HepG2 (cell line): ENCODE measurements at regions not wholly inside any gene's neighbourhood (a gene's known extent, or its start where the extent isn't known, plus 50 kb on each side); places are given as distances from the start of the nearest gene placed in this dataset.
A peak's percentile ranks its signal among the peaks of the same experiment; 100 is the strongest.

Experiments
- ATAC-seq: fragments of 200-7000 bp; cut with Tn5 transposase; 3 replicates; pipeline ENCODE4 v1.9.1; 2020; ENCODE audit warnings: mild to moderate bottlenecking, moderate library complexity
- BruUV-seq: library from RNA; stranded (reverse); fragments of 400-500 nt; replicated peaks from 2 replicates; lab custom pipeline; 2021; lab: Mats Ljungman, UMichigan
- CTCF ChIA-PET: fragments of 300-600 bp; formaldehyde crosslinking; extraction: SDS; loops from one replicate; lab custom pipeline; 2021; ENCODE audit warnings: low total read pairs, inconsistent platforms, low intra/inter-chr PET ratio; lab: Yijun Ruan, JAX
- POLR2A ChIA-PET: fragments of 350-600 bp; sonication (Branson Sonifier 250); formaldehyde crosslinking; loops from one replicate; lab custom pipeline; 2020; ENCODE audit warnings: antibody characterized with exemption, inconsistent platforms; lab: Yijun Ruan, JAX
- DNase-seq: peaks from one replicate; pipeline ENCODE4 v3.0.0-alpha.2; 2015; ENCODE audit warnings: low spot score
- FAIRE-seq: peaks from 3 replicates; lab custom pipeline; 2011; peaks lifted over from hg19 to GRCh38; lab: Jason Lieb, UNC
- H2AFZ ChIP-seq: one replicate; pipeline ENCODE4 v1.6.1; 2011; ENCODE audit warnings: low read length, inconsistent platforms
- H3K27ac ChIP-seq: fragments of 300-600 bp; 3 replicates; pipeline ENCODE4 v1.8.0; 2011; ENCODE audit warnings: mixed run types, mild to moderate bottlenecking, mixed read lengths, low read length, inconsistent platforms; ENCODE audit not compliant: insufficient read depth; ENCODE audit errors: extremely low read length
- H3K27me3 ChIP-seq, 2 experiments: fragments of 200-600 bp in 1 of 2; 2 replicates in 1 of 2; 3 replicates in 1 of 2; pipeline versions ENCODE4 v1.6.0 to v1.8.0; 2011; ENCODE audit warnings: low read length in 2 of 2, mild to moderate bottlenecking in 2 of 2, moderate library complexity in 2 of 2, inconsistent platforms in 1 of 2; ENCODE audit not compliant: insufficient read depth in 2 of 2, control insufficient read depth in 1 of 2
- H3K36me3 ChIP-seq, 2 experiments: fragments of 200-600 bp in 1 of 2; replicated peaks in 1 of 2; 2 replicates in 1 of 2; 3 replicates in 1 of 2; pipeline versions ENCODE4 v1.5.1 to v1.8.0; 2011; ENCODE audit warnings: low read length in 2 of 2, inconsistent platforms in 1 of 2; ENCODE audit not compliant: insufficient read depth in 2 of 2, control insufficient read depth in 1 of 2
- H3K4me1 ChIP-seq: 2 replicates; pipeline ENCODE4 v1.5.1; 2012; ENCODE audit warnings: low read length, inconsistent platforms; ENCODE audit not compliant: insufficient read depth
- H3K4me2 ChIP-seq: 2 replicates; pipeline ENCODE4 v1.6.0; 2011; ENCODE audit warnings: low read depth, low read length, inconsistent platforms
- H3K4me3 ChIP-seq, 3 experiments: fragments of 200-600 bp in 1 of 3; sonication (generic), shearing (Covaris generic) in 1 of 3; replicated peaks in 1 of 3; 2 replicates each; pipeline ENCODE4 v1.5.1; 2011 to 2016; ENCODE audit warnings: low read length in 3 of 3, inconsistent platforms in 2 of 3, low read depth in 2 of 3, mild to moderate bottlenecking in 2 of 3, control low read depth in 1 of 3, mixed read lengths in 1 of 3; ENCODE audit not compliant: insufficient read depth in 1 of 3
- H3K79me2 ChIP-seq: one replicate; pipeline ENCODE4 v1.6.1; 2011; ENCODE audit warnings: low read length, inconsistent platforms; ENCODE audit not compliant: insufficient read depth
- H3K9ac ChIP-seq: 2 replicates; pipeline ENCODE4 v1.6.0; 2011; ENCODE audit warnings: mild to moderate bottlenecking, low read depth, low read length, inconsistent platforms; ENCODE audit not compliant: insufficient read depth
- H3K9me3 ChIP-seq: 2 replicates; pipeline ENCODE4 v1.5.1; 2012; ENCODE audit warnings: mild to moderate bottlenecking, low read length
- H4K20me1 ChIP-seq: 2 replicates; pipeline ENCODE4 v1.6.0; 2011; ENCODE audit warnings: inconsistent platforms, mild to moderate bottlenecking, low read length, moderate library complexity; ENCODE audit not compliant: insufficient read depth
- BHLHE40 ChIP-seq: IDR thresholded peaks from 2 replicates; pipeline ENCODE4 v1.6.1; 2011; ENCODE audit warnings: low read length, improper control_type of control experiment
- GFI1 ChIP-seq: sonication (generic); formaldehyde crosslinking; IDR thresholded peaks from 2 replicates; pipeline ENCODE4 v1.5.0; 2020; ENCODE audit warnings: missing genetic modification reagents, mild to moderate bottlenecking, borderline replicate concordance
- GLMP ChIP-seq: sonication (generic); formaldehyde crosslinking; IDR thresholded peaks from 2 replicates; pipeline ENCODE4 v1.9.0; 2021; ENCODE audit warnings: missing genetic modification reagents, mild to moderate bottlenecking, borderline replicate concordance
- GTF2F1 ChIP-seq: fragments of 150-350 bp; IDR thresholded peaks from 2 replicates; pipeline ENCODE4 v1.6.1; 2014; ENCODE audit warnings: low read length
- HBP1 ChIP-seq: IDR thresholded peaks from 2 replicates; pipeline ENCODE4 v1.6.1; 2016; ENCODE audit warnings: low read depth, control low read depth
- HDAC1 ChIP-seq: sonication (generic); formaldehyde crosslinking; IDR thresholded peaks from 2 replicates; pipeline ENCODE4 v1.5.1; 2020; ENCODE audit warnings: mild to moderate bottlenecking, missing genetic modification reagents
- HMGXB4 ChIP-seq, 2 experiments: sonication (generic) in 1 of 2; formaldehyde crosslinking in 1 of 2; IDR thresholded peaks; 2 replicates each; pipeline versions ENCODE4 v1.4.0 to v1.6.1; 2018 to 2020; ENCODE audit warnings: missing genetic modification reagents in 2 of 2, borderline replicate concordance in 1 of 2, low read depth in 1 of 2, mild to moderate bottlenecking in 1 of 2, missing biosample characterization in 1 of 2
- KLF15 ChIP-seq: sonication (generic); formaldehyde crosslinking; IDR thresholded peaks from 2 replicates; pipeline ENCODE4 v1.8.1; 2023; ENCODE audit warnings: borderline replicate concordance, mild to moderate bottlenecking, inconsistent platforms, missing genetic modification reagents, mixed read lengths
- KMT2A ChIP-seq: sonication (generic); formaldehyde crosslinking; IDR thresholded peaks from 2 replicates; pipeline ENCODE4 v1.4.0; 2020; ENCODE audit warnings: missing genetic modification reagents
- MIXL1 ChIP-seq: IDR thresholded peaks from 2 replicates; pipeline ENCODE4 v1.6.1; 2016
- REPIN1 ChIP-seq: sonication (generic); formaldehyde crosslinking; IDR thresholded peaks from 2 replicates; pipeline ENCODE4 v1.8.0; 2022; ENCODE audit warnings: missing genetic modification reagents, low read depth, mild to moderate bottlenecking, borderline replicate concordance
- XBP1 ChIP-seq: sonication (generic); formaldehyde crosslinking; IDR thresholded peaks from 2 replicates; pipeline ENCODE4 v1.5.0; 2020; ENCODE audit warnings: missing genetic modification reagents
- ZBTB37 ChIP-seq: sonication (generic); formaldehyde crosslinking; IDR thresholded peaks from 2 replicates; pipeline ENCODE4 v1.4.0; 2020; ENCODE audit warnings: mild to moderate bottlenecking, missing genetic modification reagents
- ZFP1 ChIP-seq: IDR thresholded peaks from 2 replicates; pipeline ENCODE4 v1.6.1; 2016
- ZNF558 ChIP-seq: sonication (generic); formaldehyde crosslinking; IDR thresholded peaks from 2 replicates; pipeline ENCODE4 v1.9.0; 2022; ENCODE audit warnings: mild to moderate bottlenecking, missing genetic modification reagents, borderline replicate concordance
- WGBS: methylation state at CpG from one replicate; pipeline ENCODE4 v1.1.6; 2017; ENCODE audit warnings: low lambda C conversion rate; 5-methylcytosine and 5-hydroxymethylcytosine counted together
- in situ Hi-C: cut with HindIII; loops from 2 replicates; pipeline ENCODE4 v1.10.0; 2017; ENCODE audit warnings: low pct_unique_long_range_greater_than_20kb; ENCODE audit not compliant: extremely low pct_ligation_motif_present
- intact Hi-C: fragments of 100-400 bp; cut with micrococcal nuclease; formaldehyde crosslinking; loops from one replicate; pipeline ENCODE4 v1.10.0; 2022; ENCODE audit not compliant: unreplicated experiment

DNA sequence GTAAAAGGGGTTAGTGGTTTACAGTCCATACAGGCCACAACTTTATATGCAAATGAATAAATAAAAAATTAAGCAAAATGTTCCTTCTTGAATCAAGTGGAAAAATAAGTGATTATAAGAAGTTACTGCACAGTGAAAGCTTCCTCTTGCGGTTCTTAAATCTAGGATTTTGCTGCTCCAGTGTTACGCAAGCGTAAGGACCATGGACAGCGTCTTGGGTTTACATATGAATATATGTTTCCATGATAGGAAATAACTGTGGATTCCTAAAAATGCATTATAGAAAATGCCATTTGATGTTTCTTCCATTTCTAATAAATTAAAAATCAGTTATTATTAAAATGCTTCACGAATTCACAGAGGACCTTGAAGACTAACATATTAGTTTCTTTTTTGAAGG, 176.6 kb upstream of the POU3F2 start:
- H2AFZ ChIP-seq: no peak overlapping the region
- no peak for FAIRE-seq
- CTCF ChIA-PET: no interaction called here
- no peaks in the 10 kb centered on the region; a peak in 1 of 5 replicates for H3K27me3 ChIP-seq
- intact Hi-C loops (no loop called here), in situ Hi-C loops (no loop called here)
- no peak overlapping the region for H3K4me2 ChIP-seq
- POLR2A ChIA-PET: no interaction called here
- ATAC-seq: no peak
- peak; percentile 18 for DNase-seq
- no peak overlapping the region for H3K27ac ChIP-seq
- H3K9me3 ChIP-seq: no peaks in the 10 kb centered on the region
- H3K9ac ChIP-seq: no peak overlapping the region
- no peaks in the 10 kb centered on the region for H4K20me1 ChIP-seq
- H3K4me3 ChIP-seq: no peak overlapping the region
- 15% methylated on average over 5 of the region's 5 CpGs for WGBS
- H3K36me3 ChIP-seq: no peaks in the 10 kb centered on the region
- H3K4me1 ChIP-seq: no peaks in the 10 kb centered on the region
- no peaks in the 10 kb centered on the region for H3K79me2 ChIP-seq
- no TSS peak for BruUV-seq
- TF ChIP-seq ZBTB37 (CRISPR knock-in tag) (no peak), BHLHE40 (no peak), GLMP (no peak), MIXL1 (CRISPR knock-in tag) (no peak), ZFP1 (CRISPR knock-in tag) (no peak), KMT2A (CRISPR knock-in tag) (no peak), GTF2F1 (no peak), KLF15 (no peak), XBP1 (no peak), HMGXB4 (CRISPR knock-in tag; IDR thresholded peaks at IDR 0.05; ENCODE audit: borderline replicate concordance in 1 of 2, low read depth in 1 of 2) (no peak), GFI1 (CRISPR knock-in tag) (no peak), REPIN1 (CRISPR knock-in tag) (no peak), HBP1 (CRISPR knock-in tag) (no peak), ZNF558 (CRISPR knock-in tag) (no peak), HDAC1 (CRISPR knock-in tag) (no peak)
